ENCODE measurements at regions not wholly inside any gene's neighbourhood (a gene's known extent, or its start where the extent isn't known, plus 50 kb on each side); places are given as distances from the start of the nearest gene placed in this dataset.
A peak's percentile ranks its signal among the peaks of the same experiment; 100 is the strongest.

DNA sequence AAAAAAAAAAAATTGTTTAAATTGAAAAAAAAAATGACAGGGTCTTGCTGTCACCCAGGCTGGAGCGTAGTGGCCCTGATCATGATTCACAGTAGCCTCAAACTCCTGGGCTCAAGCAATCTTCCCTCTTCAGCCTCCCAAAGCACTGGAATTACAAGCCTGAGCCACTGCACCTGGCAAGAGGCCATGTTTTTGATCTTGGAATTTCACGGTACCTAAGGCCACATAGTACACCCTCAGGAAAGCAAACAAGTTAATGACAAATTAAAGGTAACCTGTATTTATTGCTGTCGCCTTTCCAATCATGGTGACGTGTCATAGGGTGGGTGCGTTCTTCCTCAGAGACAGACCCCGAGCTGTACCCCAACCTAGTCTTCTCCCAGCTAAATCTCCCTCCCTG lies 79.2 kb downstream of the LINC00237 start:
- in situ Hi-C loops (cut with HindIII; ENCODE audit: extremely low pct_ligation_motif_present, low pct_unique_long_range_greater_than_20kb) (loop anchor here (10.0 kb wide), 1 partner anchor 162 kb away; no protein-coding TSS in a partner anchor), intact Hi-C loops (cut with micrococcal nuclease; ENCODE audit: unreplicated experiment) (no loop called here)
- TF ChIP-seq ZSCAN20 (CRISPR knock-in tag; IDR thresholded peaks at IDR 0.05; ENCODE audit: borderline replicate concordance), result no peak
- 0 out of 2 replicates have a peak, but pooled peaks have one; percentile 38 for TF ChIP-seq CREB1 (IDR thresholded peaks at IDR 0.05)
- TF ChIP-seq CREB1 (CRISPR knock-in tag; IDR thresholded peaks at IDR 0.05), result no peak
- POLR2A ChIA-PET, result interaction anchor here (0.9 kb wide), 1 partner anchor 107 kb away, joined by 4 read pairs; no protein-coding TSS in a partner anchor
- Histone ChIP-seq H3K4me1 (ENCODE audit: insufficient read depth, low read length) (peaks cover 56% of the 10 kb centered on the region), H3K4me2 (ENCODE audit: low read depth, low read length) (no peak overlapping the region), H3K79me2 (ENCODE audit: insufficient read depth, low read length) (no peaks in the 10 kb centered on the region), H3K27me3 (ENCODE audit: control insufficient read depth in 1 of 2, insufficient read depth in 2 of 2, low read length in 2 of 2) (no peaks in the 10 kb centered on the region), H4K20me1 (ENCODE audit: insufficient read depth, low read length) (no peaks in the 10 kb centered on the region), H3K4me3 (replicated peaks in 1 of 3; ENCODE audit: insufficient read depth in 1 of 3, low read depth in 2 of 3, low read length in 3 of 3) (no peak overlapping the region), H3K36me3 (replicated peaks in 1 of 2; ENCODE audit: control insufficient read depth in 1 of 2, insufficient read depth in 2 of 2, low read length in 2 of 2) (no peaks in the 10 kb centered on the region), H3K9ac (ENCODE audit: insufficient read depth, low read depth, low read length) (no peak overlapping the region), H3K9me3 (ENCODE audit: low read length) (no peaks in the 10 kb centered on the region), H3K27ac (ENCODE audit: extremely low read length, insufficient read depth, low read length) (no peak overlapping the region), H2AFZ (ENCODE audit: low read length) (no peak overlapping the region)
- DNase-seq (ENCODE audit: low spot score) (no peak), ATAC-seq (no peak), FAIRE-seq (peak; percentile 57)
- no TSS peak for BruUV-seq (replicated peaks)
- 79% methylated on average over 6 of the region's 6 CpGs for WGBS (ENCODE audit: low lambda C conversion rate)
- CTCF ChIA-PET (ENCODE audit: low intra/inter-chr PET ratio, low total read pairs), result no interaction called here

DNA sequence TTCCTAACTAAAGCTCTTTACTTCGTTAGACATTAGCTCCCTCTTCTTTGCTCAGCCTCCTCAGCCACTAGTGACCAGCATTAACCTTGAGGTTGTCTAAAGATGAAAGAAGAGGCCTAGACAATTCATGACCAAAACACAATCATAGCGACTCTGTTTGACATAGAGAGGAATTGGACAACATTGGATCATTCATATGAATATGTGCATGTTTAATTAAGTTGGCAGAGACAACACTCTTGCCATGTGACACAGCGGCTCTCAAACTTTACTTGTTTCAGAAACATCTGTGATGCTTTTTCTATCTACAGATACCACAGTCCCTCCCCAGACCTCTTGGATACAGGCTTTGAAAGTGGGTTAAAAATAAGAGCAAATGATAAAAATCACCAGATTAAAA lies 81.7 kb downstream of the LINC00237 start:
- DNase-seq (ENCODE audit: low spot score), result no peak
- Histone ChIP-seq H3K4me1 (ENCODE audit: insufficient read depth, low read length) (peaks cover 56% of the 10 kb centered on the region), H3K27me3 (ENCODE audit: control insufficient read depth in 1 of 2, insufficient read depth in 2 of 2, low read length in 2 of 2) (no peaks in the 10 kb centered on the region), H3K27ac (ENCODE audit: extremely low read length, insufficient read depth, low read length) (no peak overlapping the region), H3K4me2 (ENCODE audit: low read depth, low read length) (no peak overlapping the region), H3K9me3 (ENCODE audit: low read length) (no peaks in the 10 kb centered on the region), H4K20me1 (ENCODE audit: insufficient read depth, low read length) (no peaks in the 10 kb centered on the region), H3K4me3 (replicated peaks in 1 of 3; ENCODE audit: insufficient read depth in 1 of 3, low read depth in 2 of 3, low read length in 3 of 3) (no peak overlapping the region), H3K9ac (ENCODE audit: insufficient read depth, low read depth, low read length) (no peak overlapping the region), H2AFZ (ENCODE audit: low read length) (no peak overlapping the region), H3K36me3 (replicated peaks in 1 of 2; ENCODE audit: control insufficient read depth in 1 of 2, insufficient read depth in 2 of 2, low read length in 2 of 2) (no peaks in the 10 kb centered on the region), H3K79me2 (ENCODE audit: insufficient read depth, low read length) (no peaks in the 10 kb centered on the region)
- WGBS (ENCODE audit: low lambda C conversion rate), result 65% methylated on average over 3 of the region's 3 CpGs
- in situ Hi-C loops (cut with HindIII; ENCODE audit: extremely low pct_ligation_motif_present, low pct_unique_long_range_greater_than_20kb) (loop anchor here (10.0 kb wide), 1 partner anchor 160 kb away; no protein-coding TSS in a partner anchor), intact Hi-C loops (cut with micrococcal nuclease; ENCODE audit: unreplicated experiment) (no loop called here)
- no peak for ATAC-seq
- BruUV-seq (replicated peaks), result no TSS peak
- no peak for TF ChIP-seq CCAR2 (optimal IDR thresholded peaks at IDR 0.05; ENCODE audit: low read depth, low read length)
- no peak for TF ChIP-seq ZNF619 (CRISPR knock-in tag; IDR thresholded peaks at IDR 0.05)
- TF ChIP-seq, protein P1, sequence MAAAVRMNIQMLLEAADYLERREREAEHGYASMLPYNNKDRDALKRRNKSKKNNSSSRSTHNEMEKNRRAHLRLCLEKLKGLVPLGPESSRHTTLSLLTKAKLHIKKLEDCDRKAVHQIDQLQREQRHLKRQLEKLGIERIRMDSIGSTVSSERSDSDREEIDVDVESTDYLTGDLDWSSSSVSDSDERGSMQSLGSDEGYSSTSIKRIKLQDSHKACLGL (CRISPR knock-in tag; IDR thresholded peaks at IDR 0.05), result no peak
- no peak for TF ChIP-seq ZNF451 (CRISPR knock-in tag; IDR thresholded peaks at IDR 0.05)
- no peak for TF ChIP-seq SIN3A (IDR thresholded peaks at IDR 0.05; ENCODE audit: borderline replicate concordance, low read depth, low read length)
- TF ChIP-seq ZNF552 (CRISPR knock-in tag; IDR thresholded peaks at IDR 0.05; ENCODE audit: borderline replicate concordance), result no peak
- no peak for TF ChIP-seq SUZ12 (IDR thresholded peaks at IDR 0.05; ENCODE audit: low read depth, low read length)
- no peak for TF ChIP-seq ZNF350 (CRISPR knock-in tag; IDR thresholded peaks at IDR 0.05; ENCODE audit: borderline replicate concordance, low read depth)
- no peak for TF ChIP-seq HMGA1 (CRISPR knock-in tag; conservative IDR thresholded peaks at IDR 0.05)
- no peak for TF ChIP-seq ARNTL (CRISPR knock-in tag; IDR thresholded peaks at IDR 0.05)
- no peak for TF ChIP-seq ZNF446 (CRISPR knock-in tag; IDR thresholded peaks at IDR 0.05)
- TF ChIP-seq FIP1L1 (IDR thresholded peaks at IDR 0.05; ENCODE audit: borderline replicate concordance, insufficient read depth, low read depth, low read length), result no peak
- TF ChIP-seq, protein P2, sequence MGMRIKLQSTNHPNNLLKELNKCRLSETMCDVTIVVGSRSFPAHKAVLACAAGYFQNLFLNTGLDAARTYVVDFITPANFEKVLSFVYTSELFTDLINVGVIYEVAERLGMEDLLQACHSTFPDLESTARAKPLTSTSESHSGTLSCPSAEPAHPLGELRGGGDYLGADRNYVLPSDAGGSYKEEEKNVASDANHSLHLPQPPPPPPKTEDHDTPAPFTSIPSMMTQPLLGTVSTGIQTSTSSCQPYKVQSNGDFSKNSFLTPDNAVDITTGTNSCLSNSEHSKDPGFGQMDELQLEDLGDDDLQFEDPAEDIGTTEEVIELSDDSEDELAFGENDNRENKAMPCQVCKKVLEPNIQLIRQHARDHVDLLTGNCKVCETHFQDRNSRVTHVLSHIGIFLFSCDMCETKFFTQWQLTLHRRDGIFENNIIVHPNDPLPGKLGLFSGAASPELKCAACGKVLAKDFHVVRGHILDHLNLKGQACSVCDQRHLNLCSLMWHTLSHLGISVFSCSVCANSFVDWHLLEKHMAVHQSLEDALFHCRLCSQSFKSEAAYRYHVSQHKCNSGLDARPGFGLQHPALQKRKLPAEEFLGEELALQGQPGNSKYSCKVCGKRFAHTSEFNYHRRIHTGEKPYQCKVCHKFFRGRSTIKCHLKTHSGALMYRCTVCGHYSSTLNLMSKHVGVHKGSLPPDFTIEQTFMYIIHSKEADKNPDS (CRISPR knock-in tag; IDR thresholded peaks at IDR 0.05), result no peak
- no peak for TF ChIP-seq ZNF510 (CRISPR knock-in tag; IDR thresholded peaks at IDR 0.05; ENCODE audit: low read depth)
- TF ChIP-seq SALL1 (CRISPR knock-in tag; IDR thresholded peaks at IDR 0.05), result no peak
- no peak for TF ChIP-seq SP4 (CRISPR knock-in tag; IDR thresholded peaks at IDR 0.05)
- CTCF ChIA-PET (ENCODE audit: low intra/inter-chr PET ratio, low total read pairs), result no interaction called here
- POLR2A ChIA-PET, result no interaction called here
- no peak for FAIRE-seq
